GM19438 (cell line): ENCODE measurements at regions not wholly inside any gene's neighbourhood (a gene's known extent, or its start where the extent isn't known, plus 50 kb on each side); places are given as distances from the start of the nearest gene placed in this dataset.

Experiments used
- ATAC-seq: cut with Tn5 transposase; IDR thresholded peaks from one replicate; pipeline ENCODE4 v1.9.1; 2021; ENCODE audit warnings: low read depth; ENCODE audit not compliant: unreplicated experiment

DNA sequence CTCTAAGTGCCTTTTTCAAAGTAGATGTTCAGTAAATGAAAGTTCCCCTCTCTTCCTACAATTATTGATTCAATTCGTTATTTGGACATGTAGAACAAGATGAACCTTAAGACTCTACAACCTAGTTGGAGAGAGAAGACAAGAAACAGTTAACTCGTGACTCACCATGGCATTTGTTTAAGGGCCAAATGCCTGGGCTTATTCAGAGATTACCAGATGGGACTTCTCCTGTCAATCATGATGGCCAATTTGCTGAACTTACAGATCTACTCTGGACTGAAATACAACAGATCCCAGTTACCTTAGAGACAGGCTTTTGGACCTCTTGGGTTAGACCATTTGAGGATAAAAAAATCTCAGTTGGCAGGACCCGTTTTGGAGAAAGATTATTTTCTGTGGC lies 93.5 kb downstream of the C1orf94 start:
- no peak for ATAC-seq

DNA sequence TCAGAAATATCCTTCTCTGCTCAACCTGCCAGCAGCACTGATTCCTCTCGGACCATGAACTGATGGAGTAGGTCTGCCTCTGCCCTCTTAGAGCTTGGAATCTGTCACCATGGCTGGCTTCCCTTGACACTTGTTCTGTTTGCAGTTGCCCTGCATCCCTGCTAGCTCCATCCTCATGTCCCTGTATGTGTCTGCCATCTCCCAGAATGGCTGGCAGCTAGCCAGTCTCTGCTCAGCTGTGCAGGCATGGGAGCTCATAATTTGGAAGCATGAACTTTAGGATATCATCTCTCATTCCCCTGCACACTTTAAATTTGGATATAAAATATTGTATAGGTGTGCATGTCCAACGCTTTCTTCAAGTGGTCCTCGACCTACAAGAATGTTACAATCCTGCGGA lies 95.4 kb downstream of the C1orf94 start:
- no peak for ATAC-seq

DNA sequence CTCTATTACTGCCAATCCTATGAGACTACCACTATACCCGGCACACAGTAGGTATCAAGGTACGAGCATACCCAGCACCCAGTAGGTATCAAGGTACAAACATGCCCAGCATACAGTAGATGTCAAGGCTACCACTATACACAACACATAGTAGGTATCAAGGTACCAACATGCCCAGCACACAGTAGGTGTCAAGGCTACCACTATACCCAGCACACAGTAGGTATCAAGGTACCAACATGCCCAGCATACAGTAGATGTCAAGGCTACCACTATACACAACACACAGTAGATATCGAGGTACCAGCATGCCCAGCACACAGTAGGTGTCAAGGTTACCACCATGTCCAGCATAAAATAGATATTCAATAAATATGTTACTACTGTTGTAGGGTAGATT lies 98.4 kb downstream of the C1orf94 start:
- ATAC-seq, result no peak

DNA sequence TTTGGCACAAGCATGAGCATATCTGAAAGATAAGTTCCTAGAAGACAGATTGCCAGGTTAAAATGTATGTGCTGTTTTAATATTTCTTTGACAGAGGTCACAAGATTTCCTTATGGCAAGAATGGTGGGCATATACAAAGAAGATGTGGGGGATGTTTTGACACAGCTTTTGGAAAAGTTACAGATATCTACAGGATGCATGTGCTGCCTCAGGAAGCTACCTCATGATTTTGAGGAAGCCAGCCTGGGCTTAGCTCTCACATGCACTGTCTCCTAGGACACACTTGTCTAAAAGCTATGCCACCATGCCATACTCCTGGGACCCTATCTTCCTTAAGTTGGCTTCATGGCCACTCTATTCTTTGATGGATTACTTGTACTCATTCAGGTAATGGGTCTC lies 99.9 kb downstream of the C1orf94 start:
- no peak for ATAC-seq

GRCh38 chr1:34277150-34277549 lies 100.4 kb downstream of the C1orf94 start:
- ATAC-seq, result no peak

GRCh38 chr1:34278211-34278610 lies 101.5 kb downstream of the C1orf94 start:
- no peak for ATAC-seq

DNA sequence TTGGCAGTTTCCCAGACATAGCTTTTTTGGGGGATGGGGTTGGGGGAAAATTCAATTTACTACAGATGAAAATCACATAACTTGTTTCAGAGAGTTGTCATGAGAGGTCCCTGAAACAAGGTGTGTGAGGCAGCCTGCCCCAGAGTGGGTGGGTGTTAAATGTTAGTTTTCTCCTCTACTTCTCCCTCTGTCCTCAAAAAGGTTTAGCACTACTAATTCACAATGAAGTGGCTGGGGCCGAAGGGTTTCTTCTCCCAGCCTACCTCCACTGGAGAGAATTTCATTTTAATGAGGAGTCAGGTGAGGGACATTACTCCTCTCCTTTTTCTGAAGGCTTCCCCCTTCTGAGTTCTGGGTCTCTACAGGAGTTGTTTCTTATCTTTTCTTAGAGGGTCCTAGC lies 103.3 kb downstream of the C1orf94 start:
- ATAC-seq, result no peak

GRCh38 chr1:34280509-34280908 lies 103.8 kb downstream of the C1orf94 start:
- no peak for ATAC-seq

GRCh38 chr1:34283142-34283541 lies 106.4 kb downstream of the C1orf94 start:
- ATAC-seq, result no peak

DNA sequence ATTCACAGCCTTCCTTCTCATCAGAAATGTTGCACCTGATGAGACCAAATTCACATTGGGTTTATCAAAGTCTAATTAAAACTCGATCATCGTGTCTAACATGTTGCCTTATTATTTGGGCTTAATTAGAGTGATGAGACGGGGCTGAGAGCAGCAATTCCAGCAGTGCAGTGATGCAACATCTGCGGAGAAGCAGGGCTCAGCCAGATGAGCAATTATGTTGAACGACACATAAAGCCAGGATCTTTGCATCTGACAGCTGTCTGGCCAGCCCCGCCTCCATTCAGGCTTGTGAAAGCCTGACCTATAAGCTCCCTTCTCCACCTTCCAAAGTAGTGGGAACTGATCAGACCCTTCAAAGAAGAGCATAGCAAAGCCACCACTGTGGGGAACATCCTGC lies 109.8 kb downstream of the C1orf94 start:
- no peak for ATAC-seq

DNA sequence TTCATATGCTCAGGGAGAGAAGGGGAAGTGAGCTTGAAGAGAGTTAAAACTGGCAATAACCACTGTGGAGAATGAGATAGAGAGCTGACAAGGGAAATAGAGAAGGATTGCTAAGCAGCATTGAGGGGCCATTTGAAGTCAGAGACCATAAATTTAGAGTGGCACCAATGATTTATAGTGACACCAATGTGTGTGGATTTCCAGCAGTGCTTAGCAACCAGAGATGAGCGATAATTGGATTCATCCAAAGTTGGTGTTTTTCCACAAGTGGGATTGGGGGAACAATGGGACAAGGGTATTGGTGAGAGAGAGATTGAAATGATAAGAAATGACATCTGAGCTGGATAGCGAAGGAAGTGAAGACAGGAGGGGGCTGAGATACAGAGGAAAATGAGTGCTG lies 114.1 kb downstream of the C1orf94 start:
- no peak for ATAC-seq

GRCh38 chr1:34292472-34292871 lies 115.8 kb downstream of the C1orf94 start:
- no peak for ATAC-seq

DNA sequence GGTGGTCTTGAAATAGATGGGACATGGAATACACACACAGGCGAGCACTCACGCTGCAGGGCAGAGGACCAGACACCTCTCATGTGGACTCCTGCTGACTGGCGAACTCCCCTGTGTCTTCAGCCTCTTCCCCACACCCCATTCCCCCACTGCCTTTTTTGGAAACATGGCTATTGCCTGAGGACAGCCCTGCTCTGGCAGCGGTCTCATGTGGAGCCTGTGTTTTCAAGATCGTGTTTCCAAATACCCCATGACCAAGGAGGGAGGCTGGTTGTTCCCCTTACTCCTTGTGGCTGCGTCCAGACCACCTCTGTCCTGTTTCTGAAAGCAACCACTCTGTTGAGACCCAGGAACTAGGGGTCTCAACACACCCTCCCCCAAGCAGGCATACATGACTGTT lies 119.4 kb downstream of the C1orf94 start:
- ATAC-seq, result no peak

DNA sequence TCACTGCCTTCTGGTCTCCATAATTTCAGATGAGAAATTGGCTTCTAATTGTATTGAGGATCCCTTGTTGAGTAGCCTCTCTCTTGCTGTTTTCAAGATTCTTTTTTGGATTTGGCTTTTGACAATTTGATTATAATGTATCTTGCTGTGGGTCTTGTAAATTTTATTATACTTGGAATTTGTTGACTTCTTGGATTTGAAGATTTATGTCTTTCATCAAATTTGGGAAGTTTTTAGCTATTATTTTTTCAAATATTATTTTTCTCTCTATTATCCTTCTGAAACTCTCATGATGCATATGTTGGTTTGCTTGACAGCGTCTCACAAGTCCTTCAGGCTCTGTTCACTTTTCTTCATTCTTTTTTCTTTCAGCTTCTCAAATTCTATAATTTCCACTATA lies 126.1 kb downstream of the C1orf94 start:
- ATAC-seq, result no peak

GRCh38 chr1:34303218-34303617 lies 126.5 kb downstream of the C1orf94 start:
- ATAC-seq, result no peak

DNA sequence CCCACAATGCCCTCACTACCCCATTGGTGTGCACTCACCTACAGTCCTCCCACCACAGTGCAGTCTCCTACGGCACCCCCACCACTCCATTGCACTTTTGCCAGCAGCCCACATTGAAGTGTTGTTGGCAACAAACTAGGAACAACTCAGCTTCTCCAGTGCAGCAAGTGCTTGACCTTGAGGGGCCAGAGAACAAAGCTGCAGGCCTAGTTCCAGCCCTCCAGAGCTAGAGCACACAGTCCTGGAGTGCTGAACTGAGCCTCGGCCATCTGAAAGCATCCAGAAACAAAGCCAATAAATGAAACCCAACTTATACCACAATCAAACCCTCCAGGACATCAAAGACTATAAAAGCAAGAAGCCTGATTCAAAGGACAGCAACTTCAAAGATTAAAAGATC lies 129.9 kb downstream of the C1orf94 start:
- no peak for ATAC-seq

- no peak for ATAC-seq
Measured at GRCh38 chr1:34312359-34312758, 135.7 kb downstream of the C1orf94 start.

GRCh38 chr1:34315974-34316373 lies 139.3 kb downstream of the C1orf94 start:
- no peak for ATAC-seq

DNA sequence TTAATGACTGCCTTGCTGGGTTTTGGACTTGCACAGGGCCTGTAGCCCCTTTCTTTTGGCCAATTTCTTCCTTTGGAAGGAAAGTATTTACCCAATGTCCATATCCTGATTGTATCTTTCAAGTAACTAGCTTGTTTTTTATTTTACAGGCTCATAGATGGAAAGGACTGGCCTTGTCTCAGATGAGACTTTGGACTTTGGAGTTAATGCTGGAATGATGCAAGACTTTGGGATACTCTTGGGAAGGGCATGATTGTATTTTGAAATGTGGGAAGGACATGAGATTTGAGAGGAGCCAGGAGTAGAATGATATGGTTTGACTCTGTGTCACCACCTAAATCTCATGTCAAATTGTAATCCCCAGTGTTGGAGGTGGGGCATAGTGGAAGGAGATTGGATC lies 140.1 kb downstream of the C1orf94 start:
- ATAC-seq, result no peak

DNA sequence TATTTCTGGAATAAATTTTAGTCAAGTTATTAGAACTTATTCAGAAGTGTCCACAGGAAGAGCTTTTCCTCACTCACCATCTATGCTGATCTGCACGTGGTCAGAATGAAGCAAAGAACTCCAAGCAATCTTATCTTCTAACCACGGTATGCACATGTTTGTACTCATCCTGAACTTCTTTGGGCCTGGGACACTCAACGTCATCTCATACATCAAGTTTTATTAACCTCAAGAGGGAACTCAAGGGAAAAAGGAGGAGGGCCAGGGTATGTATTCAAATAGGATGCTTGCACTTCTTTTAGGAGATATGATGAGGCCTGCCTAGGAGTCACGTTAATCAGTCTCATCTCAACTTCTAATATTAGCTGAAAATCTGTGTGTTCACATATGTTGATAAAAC lies 142.5 kb downstream of the C1orf94 start:
- ATAC-seq, result no peak

- ATAC-seq, result no peak
Measured at GRCh38 chr1:34320053-34320669, 143.5 kb downstream of the C1orf94 start.

DNA sequence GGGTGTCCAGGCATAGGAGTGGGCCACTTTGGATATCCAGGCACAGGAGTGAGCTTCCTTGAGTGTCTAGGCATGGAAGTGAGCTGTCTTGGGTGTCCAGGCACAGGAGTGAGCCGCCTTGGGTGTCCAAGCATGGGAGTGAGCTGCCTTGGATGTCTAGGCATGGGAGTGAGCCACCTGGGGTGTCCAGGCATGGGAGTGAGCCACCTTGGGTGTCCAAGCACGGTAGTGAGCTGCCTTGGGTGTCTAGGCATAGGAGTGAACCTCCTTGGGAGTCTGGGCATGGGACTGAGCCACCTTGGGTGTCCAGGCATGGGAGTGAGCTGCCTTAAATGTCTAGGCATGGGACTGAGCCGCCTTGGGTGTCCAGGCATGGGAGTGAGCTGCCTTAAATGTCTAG lies 146.3 kb downstream of the C1orf94 start:
- no peak for ATAC-seq

- ATAC-seq, result no peak
Measured at GRCh38 chr1:34324879-34325440, 148.3 kb downstream of the C1orf94 start.
